Kidney epithelial cell (primary cell): ENCODE measurements at regions not wholly inside any gene's neighbourhood (a gene's known extent, or its start where the extent isn't known, plus 50 kb on each side); places are given as distances from the start of the nearest gene placed in this dataset.
"Not testable (repeated sequence)": the region's sequence is repeated elsewhere in the genome, so short reads cannot be mapped to it uniquely, and the experiment has no call there.

Experiments
- DNase-seq: peaks from one replicate; pipeline ENCODE4 v3.0.0-alpha.2; 2010; ENCODE audit warnings: low read depth
- H3K27me3 ChIP-seq: 2 replicates; pipeline ENCODE4 v1.6.0; 2011; ENCODE audit warnings: low read length; ENCODE audit not compliant: control insufficient read depth, insufficient read depth
- H3K36me3 ChIP-seq: 2 replicates; pipeline ENCODE4 v1.5.1; 2011; ENCODE audit warnings: low read length; ENCODE audit not compliant: control insufficient read depth, insufficient read depth
- H3K4me3 ChIP-seq: 2 replicates; pipeline ENCODE4 v1.5.1; 2011; ENCODE audit warnings: low read depth, mild to moderate bottlenecking, control low read depth, low read length
- TF ChIP-seq, protein P1 (sequence below): IDR thresholded peaks from 2 replicates; pipeline ENCODE4 v1.5.1; 2011; ENCODE audit warnings: mild to moderate bottlenecking, moderate library complexity, low read length, control low read depth, inconsistent platforms; ENCODE audit not compliant: insufficient read depth, poor library complexity, severe bottlenecking

- DNase-seq = no peak
- Histone ChIP-seq H3K4me3 (no peak overlapping the region), H3K27me3 (peaks cover 3% of the 10 kb centered on the region), H3K36me3 (no peaks in the 10 kb centered on the region)
- TF ChIP-seq, protein P1, sequence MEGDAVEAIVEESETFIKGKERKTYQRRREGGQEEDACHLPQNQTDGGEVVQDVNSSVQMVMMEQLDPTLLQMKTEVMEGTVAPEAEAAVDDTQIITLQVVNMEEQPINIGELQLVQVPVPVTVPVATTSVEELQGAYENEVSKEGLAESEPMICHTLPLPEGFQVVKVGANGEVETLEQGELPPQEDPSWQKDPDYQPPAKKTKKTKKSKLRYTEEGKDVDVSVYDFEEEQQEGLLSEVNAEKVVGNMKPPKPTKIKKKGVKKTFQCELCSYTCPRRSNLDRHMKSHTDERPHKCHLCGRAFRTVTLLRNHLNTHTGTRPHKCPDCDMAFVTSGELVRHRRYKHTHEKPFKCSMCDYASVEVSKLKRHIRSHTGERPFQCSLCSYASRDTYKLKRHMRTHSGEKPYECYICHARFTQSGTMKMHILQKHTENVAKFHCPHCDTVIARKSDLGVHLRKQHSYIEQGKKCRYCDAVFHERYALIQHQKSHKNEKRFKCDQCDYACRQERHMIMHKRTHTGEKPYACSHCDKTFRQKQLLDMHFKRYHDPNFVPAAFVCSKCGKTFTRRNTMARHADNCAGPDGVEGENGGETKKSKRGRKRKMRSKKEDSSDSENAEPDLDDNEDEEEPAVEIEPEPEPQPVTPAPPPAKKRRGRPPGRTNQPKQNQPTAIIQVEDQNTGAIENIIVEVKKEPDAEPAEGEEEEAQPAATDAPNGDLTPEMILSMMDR = no peak
Observed at GRCh38 chr15:53196242-53196641, 406.1 kb upstream of the ONECUT1 start.

DNA sequence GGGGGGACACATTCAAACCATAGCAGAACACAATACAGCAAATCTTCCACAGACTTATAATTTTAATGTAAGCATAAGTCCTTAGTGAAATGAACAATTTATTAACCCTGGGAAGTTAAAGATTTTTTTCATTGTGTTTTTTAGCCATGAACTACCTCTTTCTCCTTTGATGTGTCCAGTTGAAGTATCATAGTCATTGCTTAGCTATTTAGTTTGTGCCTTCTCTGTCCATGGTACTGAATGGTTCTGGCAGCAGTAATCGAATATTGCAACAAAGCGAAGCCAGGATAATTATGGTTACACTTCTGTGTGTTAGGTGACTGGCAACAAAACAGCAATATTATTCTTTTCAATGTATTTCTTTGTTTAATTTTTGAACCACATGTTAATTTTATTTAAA lies 403.0 kb upstream of the ONECUT1 start:
- H3K36me3 ChIP-seq = no peaks in the 10 kb centered on the region
- peak; percentile 0 for DNase-seq
- H3K4me3 ChIP-seq = no peak overlapping the region
- TF ChIP-seq, protein P1 = no peak
- peaks cover 3% of the 10 kb centered on the region for H3K27me3 ChIP-seq

- DNase-seq = no peak
- no peaks in the 10 kb centered on the region for H3K36me3 ChIP-seq
- H3K4me3 ChIP-seq = no peak overlapping the region
- no peaks in the 10 kb centered on the region for H3K27me3 ChIP-seq
- TF ChIP-seq, protein P1 = no peak
Observed at GRCh38 chr15:53189860-53190259, 399.7 kb upstream of the ONECUT1 start.

GRCh38 chr15:53183449-53183848 lies 393.3 kb upstream of the ONECUT1 start:
- not testable (repeated sequence) for H3K36me3 ChIP-seq, H3K4me3 ChIP-seq, DNase-seq, H3K27me3 ChIP-seq

GRCh38 chr15:53171571-53171970 lies 381.4 kb upstream of the ONECUT1 start:
- Histone ChIP-seq H3K27me3 (no peaks in the 10 kb centered on the region), H3K36me3 (no peaks in the 10 kb centered on the region), H3K4me3 (no peak overlapping the region)
- TF ChIP-seq, protein P1 = no peak
- no peak for DNase-seq

DNA sequence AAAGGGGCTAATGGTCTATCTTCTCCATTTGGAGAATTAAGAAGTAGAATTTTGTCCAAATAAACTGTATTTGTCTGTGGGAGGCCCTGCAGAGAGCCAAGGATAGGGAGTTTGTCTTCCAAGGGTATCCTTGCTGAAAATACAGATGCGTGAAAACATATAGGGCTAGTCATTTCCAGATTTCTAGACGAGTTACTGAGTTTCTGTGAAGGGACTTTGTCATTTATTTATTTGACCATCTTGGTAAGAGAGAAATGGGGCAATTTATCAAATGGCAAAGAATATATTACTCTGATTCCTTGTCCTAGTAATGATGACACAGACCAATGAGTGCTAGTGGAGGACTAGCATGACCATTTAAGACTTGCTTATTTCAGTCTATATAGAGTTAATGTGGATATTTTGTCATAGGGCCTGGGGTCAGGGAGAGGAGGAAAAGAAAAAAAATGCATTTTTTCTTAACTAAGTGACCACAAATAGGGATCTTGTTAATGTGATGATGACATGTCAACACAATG lies 376.6 kb upstream of the ONECUT1 start:
- Histone ChIP-seq H3K27me3 (no peaks in the 10 kb centered on the region), H3K4me3 (no peak overlapping the region), H3K36me3 (no peaks in the 10 kb centered on the region)
- TF ChIP-seq, protein P1 = no peak
- DNase-seq = no peak
